Sigmoid colon (tissue), 6 donors: ENCODE measurements at regions not wholly inside any gene's neighbourhood (a gene's known extent, or its start where the extent isn't known, plus 50 kb on each side); places are given as distances from the start of the nearest gene placed in this dataset.

Experiments used
- DNase-seq: peaks from one replicate; pipeline ENCODE4 v3.0.0-alpha.2; 2019
- H3K27ac ChIP-seq, 4 donors: fragments of 200-600 bp; sonication (generic); one replicate each; pipeline ENCODE4 v1.5.1; 2016 to 2019; ENCODE audit warnings: mild to moderate bottlenecking in 1 of 4
- H3K27me3 ChIP-seq, 3 donors: fragments of 200-600 bp; sonication (generic); one replicate each; pipeline ENCODE4 v1.5.1; 2019; ENCODE audit warnings: mild to moderate bottlenecking in 1 of 3
- H3K36me3 ChIP-seq, 4 donors: fragments of 200-600 bp; sonication (generic); one replicate each; pipeline ENCODE4 v1.5.1; 2016 to 2019
- H3K4me1 ChIP-seq, 4 donors: fragments of 200-600 bp; sonication (generic); one replicate each; pipeline ENCODE4 v1.5.1; 2017 to 2019
- H3K4me3 ChIP-seq, 4 donors: fragments of 200-600 bp; sonication (generic); one replicate each; pipeline ENCODE4 v1.5.1; 2017 to 2019; ENCODE audit warnings: mild to moderate bottlenecking in 2 of 4, moderate library complexity in 1 of 4
- H3K9me3 ChIP-seq, 4 donors: fragments of 200-600 bp in 3 of 4; sonication (generic) in 3 of 4; one replicate each; pipeline versions ENCODE4 v1.5.1 to v1.6.1; 2013 to 2019
- CTCF ChIP-seq, 4 experiments: fragments of 450-650 bp in 3 of 4; fragments of 200-600 bp in 1 of 4; IDR thresholded peaks; one replicate each; pipeline ENCODE4 v1.5.1; 2016 to 2019; ENCODE audit warnings: antibody characterized with exemption in 4 of 4, mild to moderate bottlenecking in 3 of 4, moderate library complexity in 2 of 4
- EP300 ChIP-seq, 4 donors: sonication (generic); formaldehyde crosslinking; IDR thresholded peaks; one replicate each; pipeline ENCODE4 v1.6.1; 2017; ENCODE audit warnings: antibody characterized with exemption in 4 of 4
- POLR2A ChIP-seq, 2 donors: fragments of 450-650 bp; IDR thresholded peaks; one replicate each; pipeline ENCODE4 v1.6.1; 2016; ENCODE audit warnings: antibody characterized with exemption in 2 of 2, mild to moderate bottlenecking in 2 of 2, moderate library complexity in 2 of 2
- POLR2AphosphoS5 ChIP-seq, 4 donors: sonication (generic); formaldehyde crosslinking; IDR thresholded peaks; one replicate each; pipeline ENCODE4 v1.6.1; 2017; ENCODE audit warnings: antibody characterized with exemption in 4 of 4
- WGBS, 2 donors: extraction: QIAGEN DNeasy Blood & Tissue Kit; methylation state at CpG; one replicate each; pipeline ENCODE4 v1.1.7; 2013; 5-methylcytosine and 5-hydroxymethylcytosine counted together
- intact Hi-C: fragments of 100-400 bp; cut with DNase I; formaldehyde crosslinking; loops from one replicate; pipeline ENCODE4 v1.15.1; 2023
- donor health status: healthy with polysubstance abuse.
- donor health status: healthy.

DNA sequence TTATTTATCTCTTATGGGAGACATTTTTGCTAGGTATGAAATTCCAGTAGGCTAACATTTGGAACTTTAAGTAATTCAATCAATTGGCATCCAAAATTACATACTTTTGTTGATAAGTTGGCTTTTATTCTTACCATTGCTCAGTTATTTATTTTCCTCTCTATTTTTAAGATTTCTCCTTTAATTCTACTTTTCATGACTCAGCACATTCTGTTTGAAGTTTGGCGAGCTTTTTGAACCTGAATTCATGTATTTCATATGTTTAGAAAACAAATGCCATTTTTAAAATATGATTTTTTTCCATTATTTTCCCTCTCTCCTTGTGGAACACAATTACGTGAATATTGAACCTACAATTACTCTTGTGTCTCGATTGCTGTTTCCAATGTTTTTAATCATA lies 2896.3 kb upstream of the PCDH20 start:
- Histone ChIP-seq H3K36me3 (no peaks in the 10 kb centered on the region), H3K9me3 (no peaks in the 10 kb centered on the region), H3K4me1 (no peaks in the 10 kb centered on the region), H3K4me3 (no peak overlapping the region), H3K27ac (no peak overlapping the region), H3K27me3 (no peaks in the 10 kb centered on the region)
- intact Hi-C loops: no loop called here
- 80 to 90% methylated on average over 3 of the region's 3 CpGs for WGBS, 2 donors
- DNase-seq: no peak
- no peak for TF ChIP-seq POLR2A (IDR thresholded peaks at IDR 0.05)
- TF ChIP-seq CTCF (IDR thresholded peaks at IDR 0.05): no peak
- no peak for TF ChIP-seq POLR2AphosphoS5 (IDR thresholded peaks at IDR 0.05)
- TF ChIP-seq EP300 (IDR thresholded peaks at IDR 0.05): no peak

DNA sequence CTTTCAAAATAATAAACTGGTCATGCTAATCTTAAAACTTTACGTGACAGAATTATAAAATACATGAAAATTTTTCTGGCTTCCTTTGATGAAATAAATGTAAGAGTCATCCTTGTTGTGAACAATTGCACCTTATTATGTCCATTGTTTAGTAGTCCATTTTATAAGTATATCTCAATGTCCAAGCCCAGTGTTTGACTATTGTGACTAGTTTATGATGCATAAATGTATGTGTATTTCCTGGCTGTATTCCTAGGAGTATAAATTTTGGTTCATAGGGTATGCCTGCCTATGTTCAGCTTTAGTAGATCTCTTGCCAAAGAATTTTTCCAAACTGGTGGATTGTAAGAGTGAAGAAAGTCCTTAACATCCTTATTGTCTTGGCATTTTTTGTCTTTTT lies 2895.5 kb upstream of the PCDH20 start:
- 78 to 85% methylated on average over 1 of the region's 1 CpG for whole genome bisulfite sequencing, 2 donors
- TF ChIP-seq EP300 (IDR thresholded peaks at IDR 0.05) (no peak), POLR2A (IDR thresholded peaks at IDR 0.05) (no peak), CTCF (IDR thresholded peaks at IDR 0.05) (no peak), POLR2AphosphoS5 (IDR thresholded peaks at IDR 0.05) (no peak)
- Histone ChIP-seq H3K9me3 (no peaks in the 10 kb centered on the region), H3K4me1 (no peaks in the 10 kb centered on the region), H3K27ac (no peak overlapping the region), H3K36me3 (no peaks in the 10 kb centered on the region), H3K27me3 (no peaks in the 10 kb centered on the region), H3K4me3 (no peak overlapping the region)
- intact Hi-C loops: no loop called here
- no peak for DNase-seq

DNA sequence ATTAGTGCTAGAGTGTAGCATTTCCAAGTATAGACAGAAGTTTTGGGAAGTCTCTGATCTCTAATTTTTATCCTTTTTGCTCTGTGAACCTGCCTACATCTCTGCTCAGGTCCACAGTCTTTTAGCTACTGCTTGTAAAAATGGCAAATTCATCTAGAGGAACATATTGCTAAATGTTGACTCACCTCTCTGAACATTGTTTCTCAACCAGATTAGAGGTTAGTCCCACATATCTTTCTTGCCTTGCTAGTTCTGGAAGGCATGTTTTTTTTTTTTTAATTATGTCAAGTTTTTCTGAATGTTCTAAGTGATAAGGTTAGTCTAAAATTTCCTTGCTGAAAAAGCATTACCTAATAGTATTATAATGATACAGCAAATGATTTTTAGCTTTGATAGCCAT lies 2889.6 kb upstream of the PCDH20 start:
- H3K4me3 ChIP-seq: no peak overlapping the region
- no peak for TF ChIP-seq POLR2A (IDR thresholded peaks at IDR 0.05)
- no peak for TF ChIP-seq POLR2AphosphoS5 (IDR thresholded peaks at IDR 0.05)
- no peak for TF ChIP-seq CTCF (IDR thresholded peaks at IDR 0.05)
- TF ChIP-seq EP300 (IDR thresholded peaks at IDR 0.05): no peak
- no peaks in the 10 kb centered on the region for H3K27me3 ChIP-seq
- no peaks in the 10 kb centered on the region for H3K36me3 ChIP-seq
- H3K4me1 ChIP-seq: no peaks in the 10 kb centered on the region
- H3K27ac ChIP-seq: no peak overlapping the region
- no peak for DNase-seq
- intact Hi-C loops: no loop called here
- H3K9me3 ChIP-seq: no peaks in the 10 kb centered on the region

GRCh38 chr13:64300239-64300638 lies 2884.6 kb upstream of the PCDH20 start:
- Histone ChIP-seq H3K27me3 (no peaks in the 10 kb centered on the region), H3K36me3 (no peaks in the 10 kb centered on the region), H3K4me1 (no peaks in the 10 kb centered on the region), H3K4me3 (no peak overlapping the region), H3K9me3 (no peaks in the 10 kb centered on the region), H3K27ac (no peak overlapping the region)
- intact Hi-C loops: no loop called here
- no peak for DNase-seq
- TF ChIP-seq CTCF (IDR thresholded peaks at IDR 0.05) (no peak), POLR2A (IDR thresholded peaks at IDR 0.05) (no peak), EP300 (IDR thresholded peaks at IDR 0.05) (no peak), POLR2AphosphoS5 (IDR thresholded peaks at IDR 0.05) (no peak)

GRCh38 chr13:64293923-64294322 lies 2878.3 kb upstream of the PCDH20 start:
- Histone ChIP-seq H3K27me3 (no peaks in the 10 kb centered on the region), H3K4me1 (no peaks in the 10 kb centered on the region), H3K9me3 (no peaks in the 10 kb centered on the region), H3K4me3 (no peak overlapping the region), H3K27ac (no peak overlapping the region), H3K36me3 (no peaks in the 10 kb centered on the region)
- intact Hi-C loops: no loop called here
- TF ChIP-seq POLR2AphosphoS5 (IDR thresholded peaks at IDR 0.05): no peak
- no peak for TF ChIP-seq CTCF (IDR thresholded peaks at IDR 0.05)
- no peak for DNase-seq
